Smooth muscle cell (in vitro differentiated cells): ENCODE measurements at regions not wholly inside any gene's neighbourhood (a gene's known extent, or its start where the extent isn't known, plus 50 kb on each side); places are given as distances from the start of the nearest gene placed in this dataset.

Experiments
- DNase-seq: peaks from one replicate; lab custom pipeline; 2025; ENCODE audit not compliant: unreplicated experiment; lab: John Stamatoyannopoulos, UW
- H2AFZ ChIP-seq: fragments of 200-600 bp; sonication (generic); 2 replicates; pipeline ENCODE4 v1.6.0; 2016; ENCODE audit warnings: antibody characterized with exemption, low read depth, mild to moderate bottlenecking
- H3F3A ChIP-seq: fragments of 200-600 bp; sonication (generic); 2 replicates; pipeline ENCODE4 v1.6.0; 2017; ENCODE audit warnings: antibody characterized with exemption, low read depth
- H3K27ac ChIP-seq: fragments of 200-600 bp; sonication (generic); 2 replicates; pipeline ENCODE4 v1.5.1; 2016; ENCODE audit warnings: low read depth, mild to moderate bottlenecking
- H3K27me3 ChIP-seq: fragments of 200-600 bp; sonication (generic); 2 replicates; pipeline ENCODE4 v1.6.1; 2016; ENCODE audit warnings: low read depth, mild to moderate bottlenecking
- H3K36me3 ChIP-seq: fragments of 200-600 bp; sonication (generic); 2 replicates; pipeline ENCODE4 v1.5.1; 2016; ENCODE audit warnings: low read depth
- H3K4me1 ChIP-seq: fragments of 200-600 bp; sonication (generic); 2 replicates; pipeline ENCODE4 v1.5.1; 2016; ENCODE audit warnings: low read depth
- H3K4me2 ChIP-seq: fragments of 200-600 bp; sonication (generic); 2 replicates; pipeline ENCODE4 v1.6.0; 2016; ENCODE audit warnings: mild to moderate bottlenecking
- H3K4me3 ChIP-seq: fragments of 200-600 bp; sonication (generic); 2 replicates; pipeline ENCODE4 v1.5.1; 2016; ENCODE audit warnings: mild to moderate bottlenecking
- H3K79me2 ChIP-seq: fragments of 200-600 bp; sonication (generic); 2 replicates; pipeline ENCODE4 v1.6.0; 2016; ENCODE audit warnings: low read depth, mild to moderate bottlenecking
- H3K9ac ChIP-seq: fragments of 200-600 bp; sonication (generic); 2 replicates; pipeline ENCODE4 v1.6.0; 2016; ENCODE audit warnings: low read depth
- H3K9me3 ChIP-seq: fragments of 200-600 bp; sonication (generic); replicated peaks from 2 replicates; pipeline ENCODE4 v1.5.1; 2016; ENCODE audit warnings: low read depth
- H4K20me1 ChIP-seq: fragments of 200-600 bp; sonication (generic); 2 replicates; pipeline ENCODE4 v1.6.0; 2016; ENCODE audit warnings: low read depth
- CTCF ChIP-seq: fragments of 200-600 bp; sonication (generic); IDR thresholded peaks from 2 replicates; pipeline ENCODE4 v1.5.1; 2017; ENCODE audit warnings: borderline replicate concordance, mild to moderate bottlenecking, antibody characterized with exemption; ENCODE audit not compliant: insufficient read depth, poor library complexity, severe bottlenecking
- WGBS: methylation state at CpG from one replicate; pipeline ENCODE4 v1.1.7; 2016; ENCODE audit warnings: low lambda C conversion rate; 5-methylcytosine and 5-hydroxymethylcytosine counted together

DNA sequence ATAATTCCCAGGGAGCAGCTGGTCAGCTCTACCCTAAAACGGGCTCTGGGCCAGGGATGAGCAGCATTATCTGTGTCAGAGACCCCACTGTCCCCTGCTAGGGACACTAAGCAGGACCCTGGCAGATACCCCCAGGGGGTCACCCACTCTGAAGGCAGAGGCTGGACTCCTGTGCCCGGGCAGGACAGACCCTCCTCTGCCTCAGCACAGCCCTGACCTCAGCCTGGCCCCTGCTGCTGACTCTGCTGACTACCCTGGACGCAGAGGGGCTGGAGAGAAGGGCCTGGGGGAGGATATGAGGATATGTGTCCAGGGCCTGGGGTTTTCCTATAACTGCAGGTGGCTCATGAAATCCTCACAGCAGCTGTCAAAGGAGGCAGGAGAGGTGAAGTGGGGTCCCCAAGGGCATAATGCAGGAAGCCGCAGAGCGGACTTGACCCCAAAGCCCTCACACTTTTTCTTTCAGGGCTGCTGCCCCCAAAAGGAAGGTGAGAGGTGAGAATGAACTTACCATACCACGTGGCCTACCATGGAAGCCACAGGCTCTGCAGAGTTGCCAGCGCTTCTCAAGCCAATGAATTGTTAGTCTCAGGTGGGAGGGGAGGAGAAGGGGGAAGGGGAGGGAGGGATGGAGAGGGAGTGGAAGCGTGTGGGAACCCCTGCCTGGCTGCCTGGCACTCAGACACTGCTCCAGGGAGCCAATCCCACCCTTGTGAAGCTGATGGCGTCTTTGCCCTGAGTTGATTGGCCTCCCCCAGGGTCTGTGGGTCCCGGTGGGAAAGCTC, 76.7 kb upstream of the WNT11 start:
- H4K20me1 ChIP-seq = no peaks in the 10 kb centered on the region
- no peaks in the 10 kb centered on the region for H3K4me1 ChIP-seq
- no peaks in the 10 kb centered on the region for H3K9me3 ChIP-seq
- no peak overlapping the region for H3K27ac ChIP-seq
- H3K9ac ChIP-seq = no peak overlapping the region
- H3K36me3 ChIP-seq = no peaks in the 10 kb centered on the region
- H3K4me3 ChIP-seq = no peak overlapping the region
- H3F3A ChIP-seq = no peaks in the 10 kb centered on the region
- DNase-seq = no peak
- WGBS = 87% methylated on average over 10 of the region's 10 CpGs
- no peak overlapping the region for H2AFZ ChIP-seq
- H3K27me3 ChIP-seq = peaks cover 2% of the 10 kb centered on the region
- H3K79me2 ChIP-seq = no peaks in the 10 kb centered on the region
- no peak overlapping the region for H3K4me2 ChIP-seq
- no peak for TF ChIP-seq CTCF

GRCh38 chr11:76282172-76282571, 75.9 kb upstream of the WNT11 start:
- H3F3A ChIP-seq = no peaks in the 10 kb centered on the region
- H2AFZ ChIP-seq = no peak overlapping the region
- no peak overlapping the region for H3K4me3 ChIP-seq
- no peaks in the 10 kb centered on the region for H3K79me2 ChIP-seq
- no peak overlapping the region for H3K27ac ChIP-seq
- no peak overlapping the region for H3K9ac ChIP-seq
- H3K4me1 ChIP-seq = no peaks in the 10 kb centered on the region
- no peaks in the 10 kb centered on the region for H4K20me1 ChIP-seq
- no peak for DNase-seq
- no peaks in the 10 kb centered on the region for H3K36me3 ChIP-seq
- 90% methylated on average over 14 of the region's 14 CpGs for WGBS
- H3K4me2 ChIP-seq = no peak overlapping the region
- peaks cover 2% of the 10 kb centered on the region for H3K27me3 ChIP-seq
- no peaks in the 10 kb centered on the region for H3K9me3 ChIP-seq
- TF ChIP-seq CTCF = no peak

DNA sequence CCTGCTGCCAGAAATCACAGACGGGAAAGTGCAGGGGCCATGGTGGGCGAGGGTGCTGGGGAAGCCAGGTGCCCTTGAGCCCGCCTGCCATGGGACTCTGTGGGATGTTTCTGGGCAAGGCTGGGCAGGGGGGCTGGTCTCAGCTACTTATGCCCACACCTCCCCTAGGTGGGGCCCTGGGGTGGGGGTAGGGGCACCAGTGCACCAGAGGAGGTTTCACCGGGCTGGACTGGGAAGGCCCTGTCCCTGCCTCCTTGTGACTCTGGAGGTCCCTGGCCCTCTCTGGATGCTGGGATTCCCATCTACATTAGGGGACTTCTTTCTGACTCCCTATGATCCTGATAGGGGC, 75.2 kb upstream of the WNT11 start:
- H3K27me3 ChIP-seq = peaks cover 2% of the 10 kb centered on the region

More for the DNA sequence above, 75.2 kb upstream of the WNT11 start:
- H3K9ac ChIP-seq = no peak overlapping the region
- no peaks in the 10 kb centered on the region for H3K36me3 ChIP-seq
- H3K27ac ChIP-seq = no peak overlapping the region
- 88% methylated on average over 4 of the region's 4 CpGs for WGBS
- no peak overlapping the region for H2AFZ ChIP-seq
- H3K79me2 ChIP-seq = no peaks in the 10 kb centered on the region
- H3K4me1 ChIP-seq = no peaks in the 10 kb centered on the region
- H3K9me3 ChIP-seq = no peaks in the 10 kb centered on the region
- H4K20me1 ChIP-seq = no peaks in the 10 kb centered on the region
- no peak overlapping the region for H3K4me3 ChIP-seq
- TF ChIP-seq CTCF = no peak
- H3F3A ChIP-seq = no peaks in the 10 kb centered on the region
- no peak overlapping the region for H3K4me2 ChIP-seq
- DNase-seq = no peak
